ENCODE measurements at regions not wholly inside any gene's neighbourhood (a gene's known extent, or its start where the extent isn't known, plus 50 kb on each side); places are given as distances from the start of the nearest gene placed in this dataset.
"Not testable (repeated sequence)": the region's sequence is repeated elsewhere in the genome, so short reads cannot be mapped to it uniquely, and the experiment has no call there.

GRCh38 chr4:97123573-97123972 is 1019.7 kb downstream of the STPG2 start:
- no peak for DNase-seq

GRCh38 chr4:97132435-97132834 is 1010.8 kb downstream of the STPG2 start:
- no peak for DNase-seq

- no peak for DNase-seq
Observed at GRCh38 chr4:97134456-97134855, 1008.8 kb downstream of the STPG2 start.

GRCh38 chr4:97139791-97140190 is 1003.5 kb downstream of the STPG2 start:
- DNase-seq = no peak

- DNase-seq = no peak
Observed at GRCh38 chr4:97140545-97140944, 1002.7 kb downstream of the STPG2 start.

- DNase-seq = not testable (repeated sequence)
Observed at GRCh38 chr4:97141332-97141731, 1001.9 kb downstream of the STPG2 start.

- DNase-seq = no peak
Observed at GRCh38 chr4:97142410-97142809, 1000.9 kb downstream of the STPG2 start.

- DNase-seq = no peak
Observed at GRCh38 chr4:97142893-97143292, 1000.4 kb downstream of the STPG2 start.

- no peak for DNase-seq
Observed at GRCh38 chr4:97144199-97144598, 999.1 kb downstream of the STPG2 start.

GRCh38 chr4:97150966-97151365 is 992.3 kb downstream of the STPG2 start:
- no peak for DNase-seq

GRCh38 chr4:97152149-97152548 is 991.1 kb downstream of the STPG2 start:
- no peak for DNase-seq

- DNase-seq = no peak
Observed at GRCh38 chr4:97153042-97153441, 990.2 kb downstream of the STPG2 start.

- DNase-seq = no peak
Observed at GRCh38 chr4:97159625-97160024, 983.7 kb downstream of the STPG2 start.

- DNase-seq = no peak
Observed at GRCh38 chr4:97185233-97185632, 958.0 kb downstream of the STPG2 start.

- no peak for DNase-seq
Observed at GRCh38 chr4:97197106-97197505, 946.2 kb downstream of the STPG2 start.

GRCh38 chr4:97208749-97209148 is 934.5 kb downstream of the STPG2 start:
- no peak for DNase-seq

GRCh38 chr4:97215409-97215941 is 927.8 kb downstream of the STPG2 start:
- no peak for DNase-seq

GRCh38 chr4:97216046-97216445 is 927.2 kb downstream of the STPG2 start:
- no peak for DNase-seq

GRCh38 chr4:97235521-97235920 is 907.8 kb downstream of the STPG2 start:
- no peak for DNase-seq

GRCh38 chr4:97238956-97239666 is 904.2 kb downstream of the STPG2 start:
- DNase-seq = no peak

- no peak for DNase-seq
Observed at GRCh38 chr4:97239667-97239997, 903.6 kb downstream of the STPG2 start.

- no peak for DNase-seq
Observed at GRCh38 chr4:97252615-97253154, 890.6 kb downstream of the STPG2 start.

GRCh38 chr4:97262769-97263168 is 880.5 kb downstream of the STPG2 start:
- DNase-seq = no peak

GRCh38 chr4:97270051-97270450 is 873.2 kb downstream of the STPG2 start:
- no peak for DNase-seq

- no peak for DNase-seq
Observed at GRCh38 chr4:97279391-97279790, 863.9 kb downstream of the STPG2 start.
